VCaP (cell line): ENCODE measurements at regions not wholly inside any gene's neighbourhood (a gene's known extent, or its start where the extent isn't known, plus 50 kb on each side); places are given as distances from the start of the nearest gene placed in this dataset.
"Not testable (repeated sequence)": the region's sequence is repeated elsewhere in the genome, so short reads cannot be mapped to it uniquely, and the experiment has no call there.

Source experiments
- H3K27ac ChIP-seq: fragments of 450-650 bp; 2 replicates; pipeline ENCODE4 v1.5.1; 2017
- TF ChIP-seq, protein P1 (sequence below): fragments of 450-650 bp; conservative IDR thresholded peaks from 2 replicates; pipeline ENCODE4 v1.5.1; 2017; ENCODE audit warnings: mild to moderate bottlenecking, moderate library complexity

- H3K27ac ChIP-seq, result no peak overlapping the region
- TF ChIP-seq, protein P1, sequence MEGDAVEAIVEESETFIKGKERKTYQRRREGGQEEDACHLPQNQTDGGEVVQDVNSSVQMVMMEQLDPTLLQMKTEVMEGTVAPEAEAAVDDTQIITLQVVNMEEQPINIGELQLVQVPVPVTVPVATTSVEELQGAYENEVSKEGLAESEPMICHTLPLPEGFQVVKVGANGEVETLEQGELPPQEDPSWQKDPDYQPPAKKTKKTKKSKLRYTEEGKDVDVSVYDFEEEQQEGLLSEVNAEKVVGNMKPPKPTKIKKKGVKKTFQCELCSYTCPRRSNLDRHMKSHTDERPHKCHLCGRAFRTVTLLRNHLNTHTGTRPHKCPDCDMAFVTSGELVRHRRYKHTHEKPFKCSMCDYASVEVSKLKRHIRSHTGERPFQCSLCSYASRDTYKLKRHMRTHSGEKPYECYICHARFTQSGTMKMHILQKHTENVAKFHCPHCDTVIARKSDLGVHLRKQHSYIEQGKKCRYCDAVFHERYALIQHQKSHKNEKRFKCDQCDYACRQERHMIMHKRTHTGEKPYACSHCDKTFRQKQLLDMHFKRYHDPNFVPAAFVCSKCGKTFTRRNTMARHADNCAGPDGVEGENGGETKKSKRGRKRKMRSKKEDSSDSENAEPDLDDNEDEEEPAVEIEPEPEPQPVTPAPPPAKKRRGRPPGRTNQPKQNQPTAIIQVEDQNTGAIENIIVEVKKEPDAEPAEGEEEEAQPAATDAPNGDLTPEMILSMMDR, result no peak
Observed at GRCh38 chr1:166391279-166392066, 224.7 kb upstream of the FAM78B start.

- TF ChIP-seq, protein P1, result no peak
- H3K27ac ChIP-seq, result no peak overlapping the region
Observed at GRCh38 chr1:166395729-166396128, 228.9 kb upstream of the FAM78B start.

DNA sequence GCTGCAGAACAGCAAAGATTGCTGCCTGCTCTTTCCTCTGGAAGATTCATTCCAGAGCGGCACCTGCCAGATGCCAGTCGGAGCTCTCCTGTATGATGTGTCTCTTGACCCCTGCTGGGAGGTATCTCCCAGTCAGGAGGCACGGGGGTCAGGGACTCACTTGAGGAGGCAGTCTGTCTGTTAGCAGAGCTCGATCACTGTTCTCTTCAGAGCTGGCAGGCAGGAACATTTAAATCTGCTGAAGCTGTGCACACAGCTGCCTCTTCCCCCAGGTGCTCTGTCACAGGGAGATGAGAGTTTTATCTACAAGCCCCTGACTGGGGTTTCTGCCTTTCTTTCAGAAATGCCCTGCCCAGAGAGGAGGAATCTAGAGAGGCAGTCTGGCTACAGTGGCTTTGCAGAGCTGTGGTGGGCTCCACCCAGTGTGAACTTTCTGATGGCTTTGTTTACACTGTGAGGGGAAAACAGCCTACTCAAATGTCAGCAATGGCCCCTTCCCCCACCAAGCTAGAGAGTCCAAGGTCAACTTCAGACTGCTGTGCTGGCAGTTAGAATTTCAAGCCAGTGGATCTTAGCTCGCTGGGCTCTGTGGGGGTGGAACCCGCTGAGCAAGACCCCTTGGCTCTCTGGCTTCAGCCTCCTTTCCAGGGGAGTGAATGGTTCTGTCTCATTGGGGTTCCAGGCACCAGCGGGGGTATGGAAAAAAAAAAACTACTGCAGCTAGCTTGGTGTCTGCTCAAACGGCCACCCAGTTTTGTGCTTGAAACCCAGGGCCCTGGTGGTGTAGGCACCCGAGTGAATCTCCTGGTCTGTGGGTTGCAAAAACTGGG, 242.7 kb upstream of the FAM78B start:
- not testable (repeated sequence) for H3K27ac ChIP-seq

- no peak overlapping the region for H3K27ac ChIP-seq
- TF ChIP-seq, protein P1, result no peak
Observed at GRCh38 chr1:166410083-166410385, 243.2 kb upstream of the FAM78B start.

DNA sequence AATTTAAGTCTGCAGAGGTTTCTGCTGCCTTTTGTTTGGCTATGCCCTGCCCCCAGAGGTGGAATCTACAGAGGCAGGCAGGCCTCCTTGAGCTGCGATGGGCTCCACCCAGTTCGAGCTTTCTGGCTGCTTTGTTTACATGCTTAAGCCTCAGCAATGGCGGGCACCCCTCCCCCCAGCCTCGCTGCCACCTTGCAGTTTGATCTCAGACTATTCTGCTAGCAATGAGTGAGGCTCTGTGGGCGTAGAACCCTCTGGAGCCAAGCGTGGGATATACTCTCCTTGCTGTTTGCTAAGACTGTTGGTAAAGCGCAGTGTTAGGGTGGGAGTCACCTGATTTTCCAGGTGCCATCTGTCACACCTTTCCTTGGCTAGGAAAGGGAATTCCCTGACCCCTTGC, 250.0 kb upstream of the FAM78B start:
- H3K27ac ChIP-seq, result not testable (repeated sequence)

- no peak overlapping the region for H3K27ac ChIP-seq
- TF ChIP-seq, protein P1, result no peak
Observed at GRCh38 chr1:166418344-166418933, 251.6 kb upstream of the FAM78B start.

- not testable (repeated sequence) for H3K27ac ChIP-seq
Observed at GRCh38 chr1:166422586-166422985, 255.8 kb upstream of the FAM78B start.

DNA sequence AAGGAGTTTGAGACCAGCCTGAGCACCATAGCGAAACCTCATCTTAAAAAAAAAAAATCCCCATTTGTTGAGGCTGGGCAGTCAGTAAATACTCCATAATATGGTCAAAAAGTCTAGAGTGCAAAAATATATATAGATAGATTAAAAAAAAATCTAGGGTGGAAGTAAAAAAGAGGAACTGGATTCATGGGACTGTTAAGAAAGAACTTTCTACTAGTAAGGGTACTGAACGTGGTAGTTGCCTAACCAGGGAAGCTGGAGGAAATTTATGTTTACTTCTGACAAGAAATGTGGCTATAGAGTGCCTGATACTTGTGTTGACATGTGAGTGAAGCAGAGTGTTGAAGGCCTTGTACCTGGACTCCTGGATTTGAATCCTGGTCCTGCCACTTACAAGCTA, 265.9 kb upstream of the FAM78B start:
- no peak overlapping the region for H3K27ac ChIP-seq
- TF ChIP-seq, protein P1, result no peak
